Caki2 (cell line): ENCODE measurements at regions not wholly inside any gene's neighbourhood (a gene's known extent, or its start where the extent isn't known, plus 50 kb on each side); places are given as distances from the start of the nearest gene placed in this dataset.

ENCODE experiments used
- DNase-seq: peaks from one replicate; pipeline ENCODE4 v3.0.0-alpha.2; 2015; ENCODE audit warnings: low read depth
- in situ Hi-C: cut with HindIII; loops from 2 replicates; pipeline ENCODE4 v1.10.0; 2016; ENCODE audit warnings: low sequenced_read_pairs, low pct_unique_long_range_greater_than_20kb, mixed read lengths

DNA sequence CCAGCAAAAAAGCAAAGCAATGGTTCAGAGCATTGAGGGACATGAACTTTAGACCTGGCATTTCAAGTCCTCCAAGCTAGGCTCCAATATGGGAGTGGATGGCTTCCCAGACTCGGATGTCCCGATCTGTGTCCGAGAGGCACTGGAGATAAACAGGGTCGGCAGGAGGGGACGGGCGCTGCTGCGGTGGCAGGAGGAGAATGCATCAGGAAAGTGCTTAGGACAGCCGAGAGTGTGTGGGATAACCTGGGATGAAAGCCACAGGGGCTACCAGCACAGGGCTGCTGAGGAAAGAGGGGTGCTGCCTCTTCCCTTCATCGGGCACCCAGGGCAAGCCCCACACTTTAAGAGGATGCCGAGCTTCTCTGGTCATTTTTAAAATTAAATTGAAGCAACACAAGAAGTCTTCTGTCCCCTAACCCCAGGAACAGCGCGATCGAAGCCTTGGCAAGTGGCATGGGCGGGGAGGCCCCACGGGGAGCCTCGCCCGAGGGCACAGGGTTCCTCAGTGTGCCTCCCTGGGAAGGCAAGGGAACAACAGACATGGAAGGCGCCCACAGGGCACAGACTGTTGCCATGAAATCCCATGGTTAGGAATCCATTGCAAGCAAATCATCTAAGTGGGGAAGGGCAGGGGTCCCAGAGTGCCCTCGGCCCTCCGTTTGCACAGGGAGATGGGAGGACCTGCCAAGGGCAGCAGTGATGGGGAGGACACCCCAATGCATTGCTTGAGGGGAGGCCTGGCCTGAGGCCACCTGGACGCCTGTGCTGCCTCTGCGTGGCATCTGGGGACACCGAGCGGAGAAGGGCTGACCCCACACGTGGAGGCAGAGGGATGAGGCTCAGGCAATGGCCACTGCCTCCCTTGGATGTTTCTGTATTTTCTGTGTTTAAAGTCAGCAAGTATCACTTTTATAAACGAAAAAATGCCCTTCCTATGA, 78.5 kb upstream of the GPC1 start:
- no peak for DNase-seq
- in situ Hi-C loops: no loop called here

DNA sequence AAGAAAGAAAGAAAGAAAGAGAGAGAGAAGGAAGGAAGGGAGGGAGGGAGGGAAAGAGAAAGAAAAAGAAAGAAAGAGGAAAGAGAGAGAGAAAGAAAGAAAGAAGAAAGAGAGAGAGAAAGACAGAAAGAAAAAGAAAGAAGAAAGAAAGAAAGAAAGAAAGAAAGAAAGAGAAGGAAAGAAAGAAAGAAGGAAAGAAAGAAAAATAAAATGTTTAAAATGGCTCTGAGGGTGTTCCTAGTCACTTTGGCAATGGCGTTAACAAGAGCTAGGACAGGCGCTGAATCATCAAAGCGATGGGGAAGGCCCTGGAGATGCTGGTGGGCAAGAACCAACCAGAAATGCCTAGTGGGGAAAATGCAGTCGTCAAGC, 77.8 kb upstream of the GPC1 start:
- in situ Hi-C loops: no loop called here

DNA sequence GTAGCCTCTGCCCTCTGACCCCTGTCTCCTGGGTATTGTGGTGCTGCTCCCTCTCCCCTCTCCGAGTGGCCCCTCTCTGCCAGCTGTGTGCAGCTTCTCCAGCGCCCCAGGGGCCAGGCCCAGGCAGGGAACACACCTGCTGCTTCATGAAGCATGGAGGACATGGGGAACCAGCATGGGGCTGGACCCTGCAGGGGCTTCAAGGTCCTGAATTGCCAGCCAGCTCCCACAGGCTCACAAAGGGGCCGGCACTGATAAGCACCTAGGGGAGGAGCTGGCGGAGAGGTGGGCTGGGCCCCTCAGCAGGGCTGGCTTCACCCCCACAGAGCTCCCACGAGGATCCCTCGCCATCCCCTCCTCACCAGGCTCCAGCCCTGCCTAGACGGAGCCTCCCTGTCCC, 77.4 kb upstream of the GPC1 start:
- in situ Hi-C loops: no loop called here
- no peak for DNase-seq

More for the DNA sequence above, 77.8 kb upstream of the GPC1 start:
- DNase-seq: no peak

DNA sequence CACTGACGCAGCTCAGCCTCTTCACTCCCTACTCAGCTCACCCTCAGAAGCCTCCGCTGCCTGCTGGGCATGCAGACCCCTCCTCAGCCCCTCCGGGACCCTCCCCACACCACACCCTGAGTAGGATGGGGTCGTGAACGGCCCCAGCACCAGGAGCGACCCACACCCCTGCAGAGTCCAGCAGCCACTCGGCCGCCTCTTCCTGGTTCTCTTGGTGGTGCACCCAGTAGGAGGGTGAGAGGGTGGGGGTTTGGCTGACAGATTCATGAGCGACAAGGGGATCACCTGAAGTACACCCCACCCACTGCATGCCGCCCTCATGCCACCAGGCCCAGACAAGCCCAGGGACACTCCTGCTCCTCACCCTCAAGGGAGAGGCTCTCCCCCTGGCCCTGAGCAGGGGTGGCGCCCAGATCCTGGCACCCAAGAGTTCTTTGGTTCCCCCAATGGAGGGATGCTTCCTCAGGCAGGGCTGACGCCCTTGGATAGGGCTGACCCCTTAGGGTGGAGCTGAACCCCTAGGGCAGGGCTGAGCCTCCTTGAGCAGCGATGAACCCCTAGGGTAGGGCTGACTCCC, 76.6 kb upstream of the GPC1 start:
- no peak for DNase-seq
- in situ Hi-C loops: no loop called here

DNA sequence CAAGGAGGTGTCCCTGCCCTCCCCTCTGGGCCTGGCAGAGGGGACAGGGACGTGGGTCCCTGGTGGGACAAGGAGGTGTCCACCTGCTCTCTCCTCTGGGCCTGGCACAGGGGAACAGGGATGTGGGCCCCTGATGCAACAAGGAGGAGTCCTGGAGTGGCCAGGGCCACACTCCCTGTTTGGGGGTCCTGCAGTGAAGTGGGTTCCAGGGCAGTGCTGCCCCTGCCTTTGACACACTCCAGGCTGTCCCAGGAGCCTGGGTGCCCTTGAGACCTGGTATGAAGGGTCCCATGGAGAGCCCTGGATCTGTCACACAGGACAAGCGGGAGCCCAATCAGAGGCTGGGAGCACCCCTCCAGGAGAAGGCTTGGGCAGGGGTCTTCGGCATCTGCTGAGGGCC, 75.8 kb upstream of the GPC1 start:
- in situ Hi-C loops: no loop called here
- no peak for DNase-seq

DNA sequence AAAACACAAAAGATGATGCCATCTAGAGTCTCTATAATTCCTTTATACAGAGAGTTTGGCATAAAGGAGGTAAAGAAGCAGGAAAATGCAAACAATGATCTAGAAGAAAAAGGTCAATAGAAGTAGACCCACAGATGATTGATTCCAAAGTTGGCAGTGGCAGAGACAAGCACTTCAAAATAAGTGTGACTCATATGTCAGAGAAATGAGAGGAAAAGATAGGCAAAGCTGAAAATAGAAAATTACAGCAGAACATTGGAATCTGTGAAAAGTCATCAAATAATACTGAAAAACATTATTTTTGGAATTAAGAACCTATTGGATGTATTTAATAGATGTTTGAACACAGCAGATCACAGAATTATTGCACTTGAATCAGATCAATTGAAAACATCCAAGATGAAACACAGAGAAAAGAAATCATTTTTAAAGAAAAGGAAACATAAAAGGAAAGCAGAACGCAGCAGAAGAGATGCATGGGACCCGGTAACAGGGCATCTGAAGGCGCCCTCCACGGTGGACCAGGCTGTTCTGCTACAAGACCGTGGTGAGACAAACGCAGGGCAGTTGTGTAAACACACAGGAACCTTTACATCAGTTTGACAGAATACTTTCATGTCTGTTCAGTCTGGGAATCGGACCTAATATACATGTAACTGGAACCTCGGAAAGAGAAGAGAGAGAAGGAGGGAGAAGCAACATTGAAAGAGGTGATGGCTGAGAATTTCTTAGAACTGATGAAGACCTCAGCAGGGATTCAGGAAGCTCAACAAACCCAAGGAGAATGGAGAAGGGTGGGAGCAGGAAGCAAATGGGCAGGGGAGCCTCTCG, 74.6 kb upstream of the GPC1 start:
- no peak for DNase-seq
- in situ Hi-C loops: no loop called here

DNA sequence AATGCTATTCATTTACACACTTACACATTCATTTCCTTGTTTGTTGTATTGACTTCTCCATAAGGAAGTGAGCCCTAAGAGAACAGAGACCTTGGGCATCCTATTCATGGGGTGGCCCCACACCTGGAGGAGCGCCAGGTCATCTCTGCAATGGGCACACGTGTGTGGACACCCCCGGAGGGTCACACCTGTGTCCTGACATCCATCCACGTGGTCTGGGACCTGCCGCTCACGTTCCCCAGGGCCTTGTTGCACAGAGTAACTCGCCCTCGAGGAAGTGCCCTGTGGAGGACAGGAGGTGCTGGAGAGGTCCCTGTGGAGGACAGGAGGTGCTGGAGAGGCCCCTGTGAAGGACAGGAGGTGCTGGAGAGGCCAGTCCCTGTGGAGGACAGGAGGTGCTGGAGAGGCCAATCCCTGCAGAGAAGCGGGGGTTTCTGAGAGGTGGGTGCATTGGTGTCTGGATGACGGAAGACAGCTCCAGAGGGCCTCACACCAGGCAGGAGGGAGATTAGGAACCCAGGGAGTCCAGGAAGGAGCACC, 73.2 kb upstream of the GPC1 start:
- DNase-seq: no peak
- in situ Hi-C loops: no loop called here

DNA sequence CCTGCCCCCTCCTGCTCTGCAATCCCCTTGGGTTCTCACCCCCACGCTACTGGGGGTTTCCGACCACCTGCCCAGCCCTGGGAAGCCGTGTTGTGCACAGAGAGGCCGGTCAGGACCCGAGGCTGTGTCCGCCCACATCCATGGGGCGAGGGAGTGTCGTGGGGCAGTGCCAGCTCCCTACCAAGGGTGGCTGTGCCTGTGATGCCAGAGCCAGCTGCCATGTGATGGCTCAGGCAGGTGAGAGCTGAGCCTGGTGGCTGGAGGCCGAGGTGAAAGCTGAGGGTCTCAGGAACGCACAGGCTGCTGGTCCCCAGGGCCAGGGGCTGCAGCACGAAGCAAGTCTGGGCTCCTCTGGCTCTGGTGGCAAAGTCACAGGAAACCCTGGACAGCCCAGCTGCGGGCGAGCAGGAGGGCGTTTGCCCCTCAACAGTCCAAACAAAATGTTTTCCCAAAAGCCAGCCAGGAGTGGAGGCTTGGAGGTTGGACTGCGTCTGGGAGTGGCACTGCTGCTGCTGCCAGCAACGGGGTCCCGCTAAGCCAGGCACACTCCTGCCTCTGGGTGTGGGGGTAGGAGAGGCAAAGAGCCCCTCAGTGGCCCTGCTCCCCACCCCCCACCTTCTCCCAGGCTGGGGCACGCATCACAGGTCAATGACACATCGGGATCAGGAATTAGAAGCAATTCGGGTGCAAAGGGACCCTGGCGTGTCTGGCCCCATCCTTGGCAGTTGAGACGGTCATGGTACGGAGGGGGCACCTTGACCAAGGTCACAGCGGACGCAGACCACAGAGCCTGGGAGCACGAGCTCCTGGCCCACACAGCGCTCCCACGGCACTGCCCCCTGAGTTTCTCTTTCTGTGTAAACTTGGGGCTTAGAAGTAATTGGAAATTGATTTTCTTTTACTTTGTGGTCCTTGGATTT, 72.4 kb upstream of the GPC1 start:
- DNase-seq: no peak
- in situ Hi-C loops: no loop called here

DNA sequence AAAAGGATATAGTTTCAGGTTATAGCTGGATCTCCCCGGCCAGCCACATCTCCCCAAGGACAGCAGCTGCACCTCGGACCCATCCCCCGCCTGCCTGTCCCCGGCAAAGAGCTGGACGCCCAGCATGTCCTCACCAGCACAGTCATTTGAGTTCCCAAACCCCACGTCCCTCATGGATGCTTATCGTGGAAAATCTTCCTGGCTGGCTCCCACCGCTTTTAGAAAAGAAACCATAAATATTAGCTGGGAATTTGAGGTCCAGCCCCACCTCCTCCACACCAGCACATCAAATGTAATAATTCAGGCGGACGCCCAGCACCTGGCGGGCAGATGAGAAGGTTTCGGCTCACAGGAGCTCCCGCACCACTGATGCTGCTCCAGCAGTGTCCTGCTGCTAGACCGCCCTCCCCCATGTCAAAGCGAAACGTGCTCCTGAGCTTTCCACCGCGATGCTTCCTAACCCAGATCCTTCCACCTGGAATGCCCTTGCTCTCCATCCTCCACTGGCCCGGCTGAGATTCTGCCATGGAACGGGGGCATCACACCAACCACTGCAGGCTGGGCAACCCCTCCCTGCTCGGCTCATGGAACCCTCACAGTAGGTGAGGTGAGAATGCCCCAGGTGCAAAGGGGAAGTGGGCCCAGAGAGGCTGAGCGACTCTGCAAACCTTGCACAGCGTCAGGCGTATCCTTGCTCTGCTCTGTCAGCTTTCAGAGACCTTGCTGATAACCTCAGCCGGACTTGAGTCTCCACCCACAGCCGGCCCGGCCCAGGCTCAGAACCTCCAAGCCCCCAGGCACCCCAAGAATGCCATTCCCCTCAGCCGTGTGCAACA, 71.5 kb upstream of the GPC1 start:
- in situ Hi-C loops: no loop called here
- DNase-seq: no peak

DNA sequence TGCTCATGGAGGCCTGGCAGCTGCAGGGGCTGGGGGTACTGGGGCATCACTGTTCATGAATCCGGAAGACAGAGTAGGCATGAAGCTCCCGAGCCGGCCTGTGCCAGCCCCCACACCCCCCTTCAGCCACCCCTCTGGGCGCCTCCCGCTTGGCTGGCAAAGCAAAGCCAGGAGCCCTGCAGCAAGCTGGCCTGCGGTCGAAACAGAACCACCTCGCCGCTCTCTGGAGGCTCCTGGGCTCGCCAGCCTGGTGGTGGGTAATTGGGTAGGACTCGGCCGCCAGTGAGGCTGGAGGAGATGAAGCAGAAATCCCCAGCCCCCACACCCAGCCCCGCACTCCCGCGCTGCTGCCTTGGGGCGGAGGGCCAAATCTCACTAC, 70.9 kb upstream of the GPC1 start:
- in situ Hi-C loops: no loop called here
- no peak for DNase-seq

DNA sequence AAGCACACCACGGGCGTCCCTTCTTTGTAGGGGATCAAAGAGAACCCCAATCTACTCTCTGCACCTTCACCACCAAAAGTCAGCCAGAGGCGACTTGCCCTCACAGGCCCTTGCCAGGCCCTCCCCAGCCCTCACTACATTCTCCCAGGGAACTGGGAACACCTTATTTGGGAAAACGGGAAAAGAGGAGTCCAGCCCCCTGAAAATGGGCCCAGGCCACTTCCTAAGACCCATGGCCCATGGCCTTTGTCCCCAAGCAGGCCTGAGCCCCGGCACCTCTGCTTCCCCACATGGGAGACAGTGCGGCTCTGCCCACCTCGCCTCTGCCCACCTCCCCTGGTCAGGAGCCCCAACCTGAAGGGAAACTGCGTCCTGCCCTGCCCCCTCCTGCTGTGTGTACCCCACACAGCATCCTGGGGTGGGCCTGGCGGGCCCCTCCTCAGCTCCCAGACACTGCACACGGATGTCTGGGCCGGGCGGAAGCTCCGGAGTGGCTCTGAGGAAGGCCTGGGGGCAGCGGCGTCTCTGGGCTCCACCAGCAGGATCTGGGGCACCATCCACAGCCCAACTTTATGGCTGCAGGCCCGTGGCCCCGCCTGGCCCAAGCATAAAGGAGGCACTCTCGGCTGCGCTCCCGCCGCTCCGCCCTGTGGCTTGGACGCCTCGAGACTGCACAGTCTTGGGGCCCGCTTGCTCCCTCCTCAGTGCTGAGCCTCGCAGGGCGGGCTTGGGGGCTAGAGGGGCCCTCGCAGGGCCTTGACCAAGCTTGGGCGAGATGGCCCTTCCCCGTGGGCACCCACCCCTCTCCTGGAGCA, 70.3 kb upstream of the GPC1 start:
- in situ Hi-C loops: no loop called here
- DNase-seq: no peak

DNA sequence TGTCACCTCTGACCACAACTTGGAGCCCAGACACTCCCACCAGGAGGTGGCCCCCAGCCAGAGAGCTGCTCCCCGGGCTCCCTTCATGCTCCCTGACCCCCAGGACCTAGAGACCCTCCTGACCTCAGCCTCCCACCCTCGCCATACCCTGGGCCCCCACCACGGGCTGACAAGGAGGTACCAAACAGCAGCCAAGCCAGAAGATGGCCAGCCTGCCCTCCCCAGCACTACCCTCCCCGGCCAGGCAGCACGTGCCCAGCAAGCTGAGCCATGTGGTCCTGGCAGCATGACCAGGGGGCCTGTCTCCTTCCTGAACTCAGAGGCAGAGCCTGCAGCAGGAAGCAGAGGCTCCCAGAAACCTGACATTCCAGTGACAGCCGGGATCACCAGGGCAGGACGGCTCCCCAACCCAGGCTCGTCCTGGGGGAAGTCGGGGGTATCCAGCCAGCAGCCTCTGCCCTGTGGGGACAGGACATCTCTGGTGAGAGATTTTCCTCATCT, 69.4 kb upstream of the GPC1 start:
- in situ Hi-C loops: no loop called here
- no peak for DNase-seq

DNA sequence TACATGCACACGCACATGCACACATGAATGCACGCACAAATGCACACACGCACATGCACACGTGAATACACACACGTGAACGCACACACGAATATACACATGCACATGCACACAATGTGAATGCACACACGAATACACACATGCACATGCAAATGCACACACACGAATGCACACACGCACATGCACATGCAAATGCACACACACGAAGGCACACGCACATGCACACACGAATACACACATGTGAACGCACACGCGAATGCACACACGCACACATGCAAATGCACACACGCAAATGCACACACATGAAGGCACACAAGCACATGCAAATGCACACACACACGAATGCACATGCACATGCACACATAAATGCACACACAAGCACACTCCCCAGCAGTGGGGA, 68.6 kb upstream of the GPC1 start:
- in situ Hi-C loops: no loop called here
- no peak for DNase-seq

DNA sequence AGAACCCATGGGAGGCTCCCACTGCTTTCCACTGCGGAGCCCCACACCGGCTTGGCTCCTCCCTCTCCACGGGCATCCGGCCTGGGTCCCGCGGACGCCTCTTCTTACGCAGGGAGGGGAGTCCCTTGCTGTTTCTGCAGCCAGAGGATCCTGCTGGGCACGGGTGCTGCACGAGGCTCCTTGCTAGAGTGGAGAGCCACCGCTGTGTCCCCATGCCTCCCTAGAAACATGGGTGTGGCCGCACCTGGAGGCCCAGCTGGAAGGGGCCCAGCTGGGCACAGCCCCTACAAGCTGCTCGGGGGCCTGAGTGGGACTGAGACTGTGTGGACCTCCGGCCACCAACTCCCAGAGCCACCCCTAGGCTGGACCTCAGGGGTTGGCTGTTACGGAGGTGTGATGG, 67.7 kb upstream of the GPC1 start:
- in situ Hi-C loops: no loop called here

DNA sequence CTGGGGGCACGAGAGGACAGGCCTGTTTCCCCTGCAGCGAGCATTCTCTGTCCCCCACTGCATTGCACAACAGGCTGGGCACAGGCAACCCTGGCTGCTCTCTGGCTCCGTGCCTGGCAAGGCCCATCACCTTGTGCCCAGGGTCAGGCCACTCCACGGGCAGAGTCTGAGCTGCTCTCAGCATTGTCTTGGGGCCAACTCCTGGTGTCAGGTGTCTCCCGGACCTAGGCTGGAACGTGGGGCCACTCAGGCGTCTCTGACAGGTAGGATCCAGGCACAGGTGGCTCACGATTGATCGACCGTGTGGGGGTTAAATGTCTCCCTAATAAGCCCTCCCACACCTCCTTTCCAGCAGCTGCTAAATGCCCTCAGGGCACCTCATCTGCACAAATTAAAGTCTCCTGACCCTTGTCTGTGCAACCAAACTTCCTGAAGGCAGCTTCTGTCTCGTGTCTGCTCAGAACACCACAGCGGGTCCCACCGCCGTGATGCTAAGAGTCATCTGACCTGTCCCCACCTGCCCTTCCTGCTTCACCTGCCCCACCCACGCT, 66.6 kb upstream of the GPC1 start:
- no peak for DNase-seq
- in situ Hi-C loops: no loop called here

More for the DNA sequence above, 67.7 kb upstream of the GPC1 start:
- no peak for DNase-seq

DNA sequence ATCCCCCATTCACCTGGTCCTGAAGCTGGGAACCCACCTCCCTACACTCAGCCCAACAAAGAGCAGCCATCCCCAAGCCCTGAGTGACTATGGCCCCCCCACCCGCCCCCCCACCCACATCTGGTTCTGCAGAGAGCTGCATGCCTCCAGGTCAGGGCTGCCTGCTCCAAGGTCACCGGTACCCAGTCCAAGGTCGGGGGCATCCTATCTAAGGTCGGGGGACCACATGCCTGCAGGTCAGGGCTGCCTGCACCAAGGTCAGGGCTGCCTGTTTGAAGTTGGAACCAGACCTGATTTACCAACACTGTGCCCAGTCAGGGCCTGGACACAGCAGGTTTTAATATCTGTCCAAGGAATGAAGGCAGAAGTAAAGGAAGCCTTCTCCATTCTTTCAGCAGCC, 66.1 kb upstream of the GPC1 start:
- in situ Hi-C loops: no loop called here
- DNase-seq: no peak
